ENCODE measurements at regions not wholly inside any gene's neighbourhood (a gene's known extent, or its start where the extent isn't known, plus 50 kb on each side); places are given as distances from the start of the nearest gene placed in this dataset.

DNA sequence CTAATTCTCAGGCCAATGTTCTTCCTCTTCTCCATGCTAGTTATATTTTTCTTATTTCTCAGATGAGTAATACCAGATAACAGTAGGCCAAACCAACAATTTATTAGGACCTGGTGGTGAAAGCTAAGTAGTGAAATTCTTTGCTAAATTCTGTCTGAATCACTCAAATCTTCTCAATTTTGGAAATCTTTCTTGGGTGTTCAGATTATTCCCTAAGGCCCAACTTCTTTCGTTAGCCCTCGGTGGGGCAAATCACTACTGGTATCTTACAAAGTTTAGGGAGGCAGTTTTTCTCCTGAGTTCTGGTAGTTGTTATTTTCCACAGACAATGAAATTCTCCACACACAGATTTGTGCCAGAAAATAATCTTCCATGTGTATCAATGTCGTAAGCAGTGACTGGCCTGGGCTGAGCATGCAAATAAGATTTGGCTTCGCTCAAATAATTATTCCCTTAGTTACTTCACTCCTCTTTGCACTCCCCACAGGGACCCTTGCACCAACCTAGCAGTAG, 443.5 kb upstream of the SLC14A2 start:
- DNase-seq (no peak), ATAC-seq (peak; percentile 27)
- TF ChIP-seq, protein P1, sequence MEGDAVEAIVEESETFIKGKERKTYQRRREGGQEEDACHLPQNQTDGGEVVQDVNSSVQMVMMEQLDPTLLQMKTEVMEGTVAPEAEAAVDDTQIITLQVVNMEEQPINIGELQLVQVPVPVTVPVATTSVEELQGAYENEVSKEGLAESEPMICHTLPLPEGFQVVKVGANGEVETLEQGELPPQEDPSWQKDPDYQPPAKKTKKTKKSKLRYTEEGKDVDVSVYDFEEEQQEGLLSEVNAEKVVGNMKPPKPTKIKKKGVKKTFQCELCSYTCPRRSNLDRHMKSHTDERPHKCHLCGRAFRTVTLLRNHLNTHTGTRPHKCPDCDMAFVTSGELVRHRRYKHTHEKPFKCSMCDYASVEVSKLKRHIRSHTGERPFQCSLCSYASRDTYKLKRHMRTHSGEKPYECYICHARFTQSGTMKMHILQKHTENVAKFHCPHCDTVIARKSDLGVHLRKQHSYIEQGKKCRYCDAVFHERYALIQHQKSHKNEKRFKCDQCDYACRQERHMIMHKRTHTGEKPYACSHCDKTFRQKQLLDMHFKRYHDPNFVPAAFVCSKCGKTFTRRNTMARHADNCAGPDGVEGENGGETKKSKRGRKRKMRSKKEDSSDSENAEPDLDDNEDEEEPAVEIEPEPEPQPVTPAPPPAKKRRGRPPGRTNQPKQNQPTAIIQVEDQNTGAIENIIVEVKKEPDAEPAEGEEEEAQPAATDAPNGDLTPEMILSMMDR (IDR thresholded peaks at IDR 0.05): no peak
- Histone ChIP-seq H3K27ac (peak overlapping the region in 1 of 2 donors; percentile 14), H3K9me3 (no peaks in the 10 kb centered on the region), H3K36me3 (no peaks in the 10 kb centered on the region), H3K4me3 (no peak overlapping the region), H3K4me1 (peaks cover 0 to 4% of the 10 kb centered on the region in 2 donors), H3K27me3 (no peaks in the 10 kb centered on the region)
- intact Hi-C loops (cut with DNase I): no loop called here

DNA sequence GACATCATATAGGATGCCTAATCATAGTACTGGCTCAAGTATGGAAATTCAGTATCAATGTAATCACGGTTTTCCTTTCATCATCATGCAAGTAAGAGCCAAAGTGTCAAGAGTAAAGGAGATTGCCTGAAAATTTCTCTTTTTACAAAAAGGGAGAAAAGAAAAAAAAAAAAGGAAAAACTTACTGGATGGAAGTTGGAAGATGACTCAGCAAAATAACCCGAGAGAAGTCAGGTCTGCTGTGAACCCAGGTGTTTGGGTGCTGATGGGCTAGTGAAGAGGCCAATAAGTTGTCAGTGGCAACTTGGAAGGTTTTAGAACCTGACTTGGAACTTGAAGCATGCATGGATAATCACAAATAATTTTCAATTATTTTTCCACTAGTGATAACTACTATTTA, 441.9 kb upstream of the SLC14A2 start:
- no peaks in the 10 kb centered on the region for H3K27me3 ChIP-seq
- H3K36me3 ChIP-seq: no peaks in the 10 kb centered on the region
- H3K27ac ChIP-seq: no peak overlapping the region
- ATAC-seq: no peak
- TF ChIP-seq, protein P1 (IDR thresholded peaks at IDR 0.05): no peak
- no peaks in the 10 kb centered on the region for H3K9me3 ChIP-seq
- H3K4me1 ChIP-seq: no peaks in the 10 kb centered on the region
- no peak for DNase-seq
- H3K4me3 ChIP-seq: no peak overlapping the region
- intact Hi-C loops (cut with DNase I): no loop called here

DNA sequence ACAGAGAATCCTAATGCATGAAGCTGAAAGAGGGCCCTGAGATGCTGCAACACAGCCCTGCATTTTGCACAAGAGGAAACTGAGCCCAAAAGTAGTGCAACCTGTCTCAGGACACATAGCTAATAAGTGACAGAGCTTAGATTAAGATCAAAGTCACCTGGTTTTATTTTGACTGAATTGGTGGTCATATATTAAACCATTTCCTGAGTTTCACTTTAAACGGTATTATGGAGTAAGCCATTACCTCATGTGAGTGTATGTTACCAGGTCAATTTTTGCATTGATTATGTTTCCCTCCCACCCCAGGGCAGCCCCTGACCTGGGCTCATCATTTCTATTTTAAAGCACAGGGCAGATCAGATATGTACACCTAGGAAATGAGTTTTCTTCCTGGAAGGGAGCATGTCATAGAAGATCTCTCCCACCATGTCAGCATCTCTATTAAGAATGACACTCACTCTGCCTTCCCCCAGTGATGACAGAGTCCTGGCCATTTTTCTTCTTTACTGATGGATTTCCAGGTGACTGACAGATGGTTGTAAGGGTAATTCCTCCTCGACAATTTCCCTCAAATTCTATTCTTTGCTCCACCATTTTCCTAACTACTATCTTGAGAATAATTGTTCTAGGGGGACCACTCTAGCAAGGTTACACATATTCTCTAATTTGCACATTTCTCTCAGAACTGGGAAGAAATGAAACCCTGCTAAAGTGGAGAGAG, 441.3 kb upstream of the SLC14A2 start:
- ATAC-seq (no peak), DNase-seq (no peak)
- Histone ChIP-seq H3K36me3 (no peaks in the 10 kb centered on the region), H3K27me3 (no peaks in the 10 kb centered on the region), H3K4me1 (no peaks in the 10 kb centered on the region), H3K4me3 (no peak overlapping the region), H3K27ac (no peak overlapping the region), H3K9me3 (no peaks in the 10 kb centered on the region)
- intact Hi-C loops (cut with DNase I): no loop called here
- TF ChIP-seq, protein P1 (IDR thresholded peaks at IDR 0.05): no peak

DNA sequence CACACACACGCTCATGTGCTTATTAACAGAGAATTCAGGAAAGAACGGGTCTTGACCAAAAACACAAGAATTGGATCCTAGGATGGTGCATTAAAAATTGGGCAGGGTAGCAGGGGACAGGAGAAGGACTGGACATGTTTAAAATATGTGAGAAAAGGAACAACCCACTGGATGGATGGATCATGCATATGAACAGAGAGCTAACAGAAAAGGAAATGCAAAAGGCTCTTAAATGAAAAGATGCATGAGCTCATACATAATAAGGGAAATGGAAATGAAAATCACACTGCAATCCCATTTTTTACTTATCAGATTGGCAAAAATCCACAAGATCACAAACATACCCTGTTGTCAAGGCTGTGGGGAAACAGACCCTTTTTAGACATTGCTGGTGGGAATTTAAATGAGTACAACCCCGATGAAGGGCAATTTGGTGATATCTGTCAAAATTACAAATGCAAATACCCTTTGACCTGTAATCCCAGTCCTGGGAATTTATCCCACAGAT, 440.6 kb upstream of the SLC14A2 start:
- no peaks in the 10 kb centered on the region for H3K27me3 ChIP-seq
- ATAC-seq: no peak
- DNase-seq: no peak
- no peak overlapping the region for H3K4me3 ChIP-seq
- no peaks in the 10 kb centered on the region for H3K4me1 ChIP-seq
- intact Hi-C loops (cut with DNase I): no loop called here
- H3K9me3 ChIP-seq: no peaks in the 10 kb centered on the region
- TF ChIP-seq, protein P1 (IDR thresholded peaks at IDR 0.05): no peak
- no peaks in the 10 kb centered on the region for H3K36me3 ChIP-seq
- no peak overlapping the region for H3K27ac ChIP-seq

DNA sequence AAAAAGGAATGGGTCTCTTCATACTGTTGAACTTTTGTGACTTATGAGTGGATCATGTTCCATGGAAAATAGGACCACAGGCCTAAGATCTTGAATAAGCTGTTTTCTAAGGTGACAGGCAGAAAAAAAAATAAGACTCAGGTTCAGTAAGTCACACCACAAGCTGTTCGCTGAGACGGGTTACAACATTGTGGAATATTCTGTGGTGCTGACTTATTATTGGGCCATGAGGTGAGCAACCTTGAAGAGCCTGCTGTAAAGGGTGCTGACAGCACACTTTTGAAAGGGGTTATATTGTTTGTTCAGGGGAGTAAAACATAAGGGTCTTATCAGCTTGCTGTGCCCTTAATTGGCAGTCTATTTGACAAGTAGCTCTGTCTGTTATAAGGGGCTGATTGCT, 439.8 kb upstream of the SLC14A2 start:
- Histone ChIP-seq H3K4me1 (no peaks in the 10 kb centered on the region), H3K36me3 (no peaks in the 10 kb centered on the region), H3K27me3 (no peaks in the 10 kb centered on the region), H3K9me3 (no peaks in the 10 kb centered on the region), H3K4me3 (no peak overlapping the region), H3K27ac (no peak overlapping the region)
- TF ChIP-seq, protein P1 (IDR thresholded peaks at IDR 0.05): no peak
- DNase-seq: no peak
- intact Hi-C loops (cut with DNase I): no loop called here
- no peak for ATAC-seq
